Mesendoderm (in vitro differentiated cells): ENCODE measurements at regions not wholly inside any gene's neighbourhood (a gene's known extent, or its start where the extent isn't known, plus 50 kb on each side); places are given as distances from the start of the nearest gene placed in this dataset.

Experiments
- DNase-seq: peaks from one replicate; pipeline ENCODE4 v3.0.0; 2013
- H2AK5ac ChIP-seq: 2 replicates; pipeline ENCODE4 v1.6.1; 2013; ENCODE audit warnings: low read length, inconsistent platforms
- H2BK120ac ChIP-seq: 2 replicates; pipeline ENCODE4 v1.6.1; 2013; ENCODE audit warnings: low read depth, mild to moderate bottlenecking, low read length, moderate library complexity, mixed read lengths
- H2BK15ac ChIP-seq: replicated peaks from 2 replicates; pipeline ENCODE4 v1.6.1; 2013; ENCODE audit warnings: low read depth, mild to moderate bottlenecking, moderate library complexity
- H2BK5ac ChIP-seq: 2 replicates; pipeline ENCODE4 v1.6.1; 2013; ENCODE audit warnings: low read length, inconsistent platforms
- H3K18ac ChIP-seq: 2 replicates; pipeline ENCODE4 v1.6.1; 2013; ENCODE audit warnings: mild to moderate bottlenecking, low read length, mixed read lengths
- H3K23ac ChIP-seq: one replicate; pipeline ENCODE4 v1.6.1; 2013; ENCODE audit warnings: low read length
- H3K27ac ChIP-seq: 2 replicates; pipeline ENCODE4 v1.5.1; 2013; ENCODE audit warnings: low read depth, mild to moderate bottlenecking, inconsistent platforms, low read length, moderate library complexity
- H3K27me3 ChIP-seq: 2 replicates; pipeline ENCODE4 v1.6.1; 2013; ENCODE audit warnings: low read length, control low read depth, mild to moderate bottlenecking, inconsistent platforms; ENCODE audit not compliant: insufficient read depth, poor library complexity
- H3K36me3 ChIP-seq: 2 replicates; pipeline ENCODE4 v1.6.1; 2013; ENCODE audit warnings: low read length, inconsistent platforms; ENCODE audit not compliant: control insufficient read depth, insufficient read depth
- H3K4ac ChIP-seq: one replicate; pipeline ENCODE4 v1.6.1; 2013; ENCODE audit warnings: low read depth, mild to moderate bottlenecking, low read length, moderate library complexity
- H3K4me1 ChIP-seq: 2 replicates; pipeline ENCODE4 v1.6.1; 2013; ENCODE audit warnings: low read depth, low read length, inconsistent platforms; ENCODE audit not compliant: control insufficient read depth
- H3K4me2 ChIP-seq: 2 replicates; pipeline ENCODE4 v1.6.1; 2013; ENCODE audit warnings: low read length
- H3K4me3 ChIP-seq: 2 replicates; pipeline ENCODE4 v1.5.1; 2013; ENCODE audit warnings: mild to moderate bottlenecking, low read length
- H3K56ac ChIP-seq: one replicate; pipeline ENCODE4 v1.6.1; 2013; ENCODE audit warnings: low read length
- H3K79me1 ChIP-seq: 2 replicates; pipeline ENCODE4 v1.6.1; 2013; ENCODE audit warnings: low read length, inconsistent platforms
- H3K79me2 ChIP-seq: 2 replicates; pipeline ENCODE4 v1.6.1; 2013; ENCODE audit warnings: mild to moderate bottlenecking, low read length; ENCODE audit not compliant: control insufficient read depth, insufficient read depth
- H3K9ac ChIP-seq: 2 replicates; pipeline ENCODE4 v1.6.1; 2013; ENCODE audit warnings: low read length, inconsistent platforms
- H4K5ac ChIP-seq: one replicate; pipeline ENCODE4 v1.6.1; 2013; ENCODE audit warnings: low read length
- H4K8ac ChIP-seq: one replicate; pipeline ENCODE4 v1.6.1; 2013; ENCODE audit warnings: low read depth, mild to moderate bottlenecking, control low read depth, low read length, moderate library complexity
- WGBS: extraction: QIAGEN DNeasy Blood & Tissue Kit; methylation state at CpG from one replicate; pipeline ENCODE4 v1.1.7; 2013; ENCODE audit warnings: low lambda C conversion rate, missing lambda C conversion rate; ENCODE audit not compliant: insufficient coverage; ENCODE audit errors: extremely low coverage; 5-methylcytosine and 5-hydroxymethylcytosine counted together

DNA sequence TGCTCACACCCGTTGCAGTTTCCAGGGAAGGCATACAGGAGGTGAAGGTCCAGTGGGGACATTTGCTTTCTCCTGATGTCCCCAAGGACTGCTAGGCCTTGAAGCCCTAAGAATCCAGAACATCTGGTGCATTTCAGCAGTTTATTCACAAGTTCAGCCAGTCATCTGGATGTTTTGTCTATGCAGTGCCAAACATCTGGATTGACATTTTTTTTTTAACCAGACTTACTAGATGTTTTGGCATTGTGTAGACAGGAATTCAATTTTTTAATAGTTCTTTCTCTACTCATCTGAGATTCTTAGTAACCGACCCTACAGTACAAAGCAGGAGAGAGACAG lies 256.2 kb downstream of the CLIC5 start:
- no peak overlapping the region for H2AK5ac ChIP-seq
- no peak overlapping the region for H2BK5ac ChIP-seq
- H3K56ac ChIP-seq: no peak overlapping the region
- no peak overlapping the region for H4K8ac ChIP-seq
- H3K4ac ChIP-seq: no peak overlapping the region
- H3K27ac ChIP-seq: no peak overlapping the region
- H3K23ac ChIP-seq: no peak overlapping the region
- no peak overlapping the region for H3K9ac ChIP-seq
- no peak overlapping the region for H2BK15ac ChIP-seq
- no peaks in the 10 kb centered on the region for H3K79me2 ChIP-seq
- no peak overlapping the region for H4K5ac ChIP-seq
- no peak overlapping the region for H2BK120ac ChIP-seq
- DNase-seq: no peak
- no peaks in the 10 kb centered on the region for H3K4me1 ChIP-seq
- H3K36me3 ChIP-seq: no peaks in the 10 kb centered on the region
- H3K79me1 ChIP-seq: no peaks in the 10 kb centered on the region
- H3K4me3 ChIP-seq: no peak overlapping the region
- H3K27me3 ChIP-seq: no peaks in the 10 kb centered on the region
- H3K4me2 ChIP-seq: no peak overlapping the region
- H3K18ac ChIP-seq: no peak overlapping the region
- no CpG with 5 or more reads among the region's 2 CpGs for WGBS

DNA sequence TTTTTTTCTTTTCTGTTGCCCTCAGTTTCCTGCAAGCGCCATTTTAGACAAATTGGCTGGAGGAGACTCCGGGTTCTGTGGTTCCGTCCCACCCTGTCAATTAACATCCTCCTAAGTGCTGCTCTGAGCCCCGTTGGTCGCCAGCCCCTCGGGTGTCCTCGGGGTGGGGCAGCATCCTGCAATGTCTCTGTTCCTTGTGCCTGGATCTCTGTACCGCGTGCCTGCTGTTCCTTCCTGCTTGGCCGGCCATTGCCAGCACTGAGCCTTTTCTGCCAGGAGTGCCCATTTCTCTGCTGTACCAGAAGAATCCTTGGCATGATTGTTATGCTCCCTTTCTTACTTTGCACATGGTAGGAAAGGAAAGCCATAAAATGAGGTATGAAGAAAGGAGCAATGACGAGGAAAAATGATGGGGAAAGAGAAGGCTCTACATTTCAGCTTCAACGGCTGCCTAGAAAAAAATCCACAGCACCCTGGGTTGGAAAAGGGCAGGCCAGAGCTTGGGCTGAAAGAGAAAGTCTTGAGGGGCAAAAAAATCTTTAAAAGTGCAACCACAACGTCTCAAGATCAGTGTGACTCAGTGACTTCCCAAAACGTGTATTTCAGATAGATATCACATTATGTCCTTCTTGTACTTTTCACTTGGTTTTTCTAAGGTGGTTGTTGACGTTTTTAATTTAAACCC lies 256.7 kb downstream of the CLIC5 start:
- H3K18ac ChIP-seq: no peak overlapping the region
- no peaks in the 10 kb centered on the region for H3K36me3 ChIP-seq
- no peak overlapping the region for H2BK15ac ChIP-seq
- no peak overlapping the region for H3K27ac ChIP-seq
- no peak overlapping the region for H2BK5ac ChIP-seq
- H3K27me3 ChIP-seq: no peaks in the 10 kb centered on the region
- no peak overlapping the region for H2BK120ac ChIP-seq
- no peak for DNase-seq
- WGBS: no CpG with 5 or more reads among the region's 15 CpGs
- no peaks in the 10 kb centered on the region for H3K4me1 ChIP-seq
- H2AK5ac ChIP-seq: no peak overlapping the region
- H3K79me2 ChIP-seq: no peaks in the 10 kb centered on the region
- H3K23ac ChIP-seq: no peak overlapping the region
- no peak overlapping the region for H3K4me3 ChIP-seq
- no peak overlapping the region for H4K8ac ChIP-seq
- no peak overlapping the region for H3K4me2 ChIP-seq
- H4K5ac ChIP-seq: no peak overlapping the region
- H3K56ac ChIP-seq: no peak overlapping the region
- H3K4ac ChIP-seq: no peak overlapping the region
- H3K79me1 ChIP-seq: no peaks in the 10 kb centered on the region
- no peak overlapping the region for H3K9ac ChIP-seq

DNA sequence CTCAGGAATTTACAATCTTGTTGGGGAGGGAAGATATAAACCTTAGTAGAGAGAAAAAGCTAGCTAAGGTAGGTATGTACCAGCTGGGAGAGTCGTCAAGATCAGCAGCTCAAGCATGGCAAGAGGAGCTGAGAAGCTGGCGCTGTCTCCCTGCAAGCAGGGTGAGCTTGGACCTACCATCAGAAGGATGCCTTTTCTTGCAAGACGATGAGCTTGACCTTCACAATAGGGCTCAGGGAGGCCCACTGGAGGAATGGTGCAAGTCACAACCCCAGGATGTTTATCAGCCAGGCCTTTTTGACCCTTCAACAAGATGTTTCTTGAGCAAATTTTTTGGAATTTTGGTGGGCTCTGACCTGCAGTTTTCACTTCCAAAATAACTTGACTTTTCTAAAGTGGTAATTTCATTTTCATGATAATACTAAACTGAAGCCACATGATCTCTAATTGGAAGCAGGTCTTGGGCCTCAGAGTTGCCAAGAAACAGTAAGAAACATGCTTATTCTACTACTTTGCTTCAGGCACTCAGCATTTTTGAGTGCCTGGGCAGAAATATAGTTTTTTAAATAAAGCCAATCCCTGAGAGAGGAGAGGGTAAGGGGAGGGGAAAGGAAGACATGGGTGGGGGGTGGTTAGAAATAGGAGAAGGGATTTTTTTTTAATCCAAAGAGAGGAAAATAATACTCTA lies 258.1 kb downstream of the CLIC5 start:
- H3K27ac ChIP-seq: no peak overlapping the region
- H2BK120ac ChIP-seq: no peak overlapping the region
- H2BK5ac ChIP-seq: no peak overlapping the region
- H2AK5ac ChIP-seq: no peak overlapping the region
- H4K5ac ChIP-seq: no peak overlapping the region
- no peak for DNase-seq
- no peak overlapping the region for H3K4me2 ChIP-seq
- no CpG with 5 or more reads among the region's 3 CpGs for whole genome bisulfite sequencing
- no peak overlapping the region for H3K4ac ChIP-seq
- H3K23ac ChIP-seq: no peak overlapping the region
- H3K27me3 ChIP-seq: no peaks in the 10 kb centered on the region
- H3K79me1 ChIP-seq: no peaks in the 10 kb centered on the region
- no peaks in the 10 kb centered on the region for H3K79me2 ChIP-seq
- no peak overlapping the region for H3K56ac ChIP-seq
- H3K4me1 ChIP-seq: no peaks in the 10 kb centered on the region
- no peak overlapping the region for H2BK15ac ChIP-seq
- no peak overlapping the region for H3K9ac ChIP-seq
- H3K18ac ChIP-seq: no peak overlapping the region
- H4K8ac ChIP-seq: no peak overlapping the region
- H3K36me3 ChIP-seq: no peaks in the 10 kb centered on the region
- no peak overlapping the region for H3K4me3 ChIP-seq

DNA sequence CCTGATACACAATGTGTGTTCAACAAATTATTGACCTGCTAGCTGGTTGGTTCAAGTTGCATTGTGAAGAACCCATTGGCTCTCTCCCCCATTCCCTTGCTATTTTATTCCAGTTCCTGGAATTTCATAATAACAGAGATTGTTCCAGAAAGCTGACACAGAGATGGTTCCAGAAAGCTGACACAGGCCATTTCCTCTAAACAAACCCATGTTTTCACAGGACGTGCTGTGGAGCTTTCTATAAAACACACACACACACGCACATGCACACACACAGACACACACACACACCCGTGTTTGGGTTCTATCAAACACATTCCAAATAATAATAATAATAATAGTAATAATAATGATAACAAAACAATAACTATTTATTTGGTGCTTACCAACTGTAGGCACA lies 259.1 kb downstream of the CLIC5 start:
- Histone ChIP-seq H3K36me3 (no peaks in the 10 kb centered on the region), H3K79me1 (no peaks in the 10 kb centered on the region), H3K4ac (no peak overlapping the region), H2BK15ac (no peak overlapping the region), H2AK5ac (no peak overlapping the region), H3K18ac (no peak overlapping the region), H3K27ac (no peak overlapping the region), H3K27me3 (no peaks in the 10 kb centered on the region), H3K4me3 (no peak overlapping the region), H4K8ac (no peak overlapping the region), H3K4me2 (no peak overlapping the region), H3K79me2 (no peaks in the 10 kb centered on the region), H3K4me1 (no peaks in the 10 kb centered on the region), H2BK5ac (no peak overlapping the region), H3K56ac (no peak overlapping the region), H3K9ac (no peak overlapping the region), H4K5ac (no peak overlapping the region), H2BK120ac (no peak overlapping the region), H3K23ac (no peak overlapping the region)
- WGBS: no CpG with 5 or more reads among the region's 3 CpGs
- DNase-seq: no peak

DNA sequence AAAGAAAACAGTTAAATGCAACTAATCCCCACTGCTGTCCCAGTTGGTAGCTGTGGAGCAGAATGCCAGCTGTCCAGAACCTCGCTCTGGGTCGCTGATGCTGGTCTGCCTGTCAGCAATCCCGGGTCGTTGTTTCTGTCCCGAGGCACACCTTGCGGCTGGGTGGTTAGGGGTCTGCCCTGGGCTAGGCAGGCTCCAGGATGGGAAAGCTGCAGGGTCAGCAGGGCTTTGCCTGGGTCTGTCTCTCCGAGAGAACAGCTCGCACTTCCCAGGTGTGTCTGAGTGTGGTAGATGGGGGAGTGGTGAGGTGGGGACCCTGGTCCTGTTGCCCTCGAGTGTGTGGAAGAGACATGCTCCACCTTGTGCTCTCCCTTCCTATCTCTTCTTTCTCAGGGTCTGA lies 261.2 kb downstream of the CLIC5 start:
- H3K4me1 ChIP-seq: no peaks in the 10 kb centered on the region
- no peak overlapping the region for H2BK5ac ChIP-seq
- no peak overlapping the region for H3K4me3 ChIP-seq
- H3K56ac ChIP-seq: no peak overlapping the region
- no peak overlapping the region for H3K4me2 ChIP-seq
- no peak overlapping the region for H3K27ac ChIP-seq
- H3K36me3 ChIP-seq: no peaks in the 10 kb centered on the region
- no peak overlapping the region for H3K4ac ChIP-seq
- H3K27me3 ChIP-seq: no peaks in the 10 kb centered on the region
- no peak overlapping the region for H4K5ac ChIP-seq
- H3K23ac ChIP-seq: no peak overlapping the region
- H3K79me2 ChIP-seq: no peaks in the 10 kb centered on the region
- H2BK120ac ChIP-seq: no peak overlapping the region
- H3K9ac ChIP-seq: no peak overlapping the region
- H3K79me1 ChIP-seq: no peaks in the 10 kb centered on the region
- WGBS: no CpG with 5 or more reads among the region's 9 CpGs
- H3K18ac ChIP-seq: no peak overlapping the region
- no peak for DNase-seq
- H4K8ac ChIP-seq: no peak overlapping the region
- H2BK15ac ChIP-seq: no peak overlapping the region
- no peak overlapping the region for H2AK5ac ChIP-seq

DNA sequence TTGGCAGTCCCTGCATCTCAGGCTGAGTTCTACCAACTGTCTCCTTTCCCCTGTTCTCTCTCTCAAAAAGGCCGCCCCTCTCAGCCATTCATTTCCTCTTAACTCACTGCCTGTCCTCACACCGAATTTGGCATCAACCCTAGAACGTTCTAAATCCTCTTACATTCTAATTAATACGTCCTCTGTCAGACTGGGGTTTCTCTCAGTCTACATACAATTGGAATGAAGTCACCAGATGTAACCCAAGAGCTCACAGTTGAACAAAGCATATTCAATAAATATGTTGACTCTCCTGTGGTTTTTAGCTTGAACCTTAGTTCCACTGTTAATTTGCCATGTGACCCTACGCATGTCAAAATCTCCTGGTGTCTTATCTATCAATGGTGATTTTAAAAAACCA lies 269.6 kb downstream of the CLIC5 start:
- Histone ChIP-seq H3K18ac (no peak overlapping the region), H4K5ac (no peak overlapping the region), H2BK15ac (no peak overlapping the region), H3K79me2 (no peaks in the 10 kb centered on the region), H3K36me3 (no peaks in the 10 kb centered on the region), H2BK120ac (no peak overlapping the region), H3K27me3 (no peaks in the 10 kb centered on the region), H3K4me1 (no peaks in the 10 kb centered on the region), H3K27ac (no peak overlapping the region), H3K23ac (no peak overlapping the region), H2AK5ac (no peak overlapping the region), H3K4me2 (no peak overlapping the region), H3K56ac (no peak overlapping the region), H3K4me3 (no peak overlapping the region), H3K79me1 (no peaks in the 10 kb centered on the region), H4K8ac (no peak overlapping the region), H2BK5ac (no peak overlapping the region), H3K4ac (no peak overlapping the region), H3K9ac (no peak overlapping the region)
- DNase-seq: peak; percentile 14
- WGBS: no CpG with 5 or more reads among the region's 5 CpGs
